ENCODE measurements at regions not wholly inside any gene's neighbourhood (a gene's known extent, or its start where the extent isn't known, plus 50 kb on each side); places are given as distances from the start of the nearest gene placed in this dataset.
"Not testable (repeated sequence)": the region's sequence is repeated elsewhere in the genome, so short reads cannot be mapped to it uniquely, and the experiment has no call there.

DNA sequence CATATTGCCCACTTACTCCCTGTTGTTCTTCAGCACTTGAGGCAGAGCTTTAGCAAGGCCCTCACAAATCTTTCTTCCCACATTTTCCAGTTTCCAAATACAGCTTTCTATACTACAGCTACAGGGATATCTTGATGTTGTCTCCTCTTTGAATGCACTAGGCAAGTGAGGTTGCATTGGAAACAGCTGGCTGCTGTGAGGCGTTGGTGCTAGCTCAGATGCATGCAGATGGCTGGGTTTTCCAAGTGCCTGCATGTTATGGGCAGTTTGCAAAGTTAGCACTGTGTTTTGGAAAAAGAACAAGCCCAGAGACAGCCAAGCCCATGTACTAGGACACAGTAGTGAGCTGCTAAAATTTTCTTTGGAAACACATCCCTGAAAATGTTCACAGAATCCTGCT, 315.1 kb upstream of the RASGEF1B start:
- TF ChIP-seq, protein P1, sequence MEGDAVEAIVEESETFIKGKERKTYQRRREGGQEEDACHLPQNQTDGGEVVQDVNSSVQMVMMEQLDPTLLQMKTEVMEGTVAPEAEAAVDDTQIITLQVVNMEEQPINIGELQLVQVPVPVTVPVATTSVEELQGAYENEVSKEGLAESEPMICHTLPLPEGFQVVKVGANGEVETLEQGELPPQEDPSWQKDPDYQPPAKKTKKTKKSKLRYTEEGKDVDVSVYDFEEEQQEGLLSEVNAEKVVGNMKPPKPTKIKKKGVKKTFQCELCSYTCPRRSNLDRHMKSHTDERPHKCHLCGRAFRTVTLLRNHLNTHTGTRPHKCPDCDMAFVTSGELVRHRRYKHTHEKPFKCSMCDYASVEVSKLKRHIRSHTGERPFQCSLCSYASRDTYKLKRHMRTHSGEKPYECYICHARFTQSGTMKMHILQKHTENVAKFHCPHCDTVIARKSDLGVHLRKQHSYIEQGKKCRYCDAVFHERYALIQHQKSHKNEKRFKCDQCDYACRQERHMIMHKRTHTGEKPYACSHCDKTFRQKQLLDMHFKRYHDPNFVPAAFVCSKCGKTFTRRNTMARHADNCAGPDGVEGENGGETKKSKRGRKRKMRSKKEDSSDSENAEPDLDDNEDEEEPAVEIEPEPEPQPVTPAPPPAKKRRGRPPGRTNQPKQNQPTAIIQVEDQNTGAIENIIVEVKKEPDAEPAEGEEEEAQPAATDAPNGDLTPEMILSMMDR (conservative IDR thresholded peaks at IDR 0.05), result no peak
- 0 out of 2 replicates have a peak overlapping the region, but pooled peaks have one; percentile 2 for H3K27ac ChIP-seq

DNA sequence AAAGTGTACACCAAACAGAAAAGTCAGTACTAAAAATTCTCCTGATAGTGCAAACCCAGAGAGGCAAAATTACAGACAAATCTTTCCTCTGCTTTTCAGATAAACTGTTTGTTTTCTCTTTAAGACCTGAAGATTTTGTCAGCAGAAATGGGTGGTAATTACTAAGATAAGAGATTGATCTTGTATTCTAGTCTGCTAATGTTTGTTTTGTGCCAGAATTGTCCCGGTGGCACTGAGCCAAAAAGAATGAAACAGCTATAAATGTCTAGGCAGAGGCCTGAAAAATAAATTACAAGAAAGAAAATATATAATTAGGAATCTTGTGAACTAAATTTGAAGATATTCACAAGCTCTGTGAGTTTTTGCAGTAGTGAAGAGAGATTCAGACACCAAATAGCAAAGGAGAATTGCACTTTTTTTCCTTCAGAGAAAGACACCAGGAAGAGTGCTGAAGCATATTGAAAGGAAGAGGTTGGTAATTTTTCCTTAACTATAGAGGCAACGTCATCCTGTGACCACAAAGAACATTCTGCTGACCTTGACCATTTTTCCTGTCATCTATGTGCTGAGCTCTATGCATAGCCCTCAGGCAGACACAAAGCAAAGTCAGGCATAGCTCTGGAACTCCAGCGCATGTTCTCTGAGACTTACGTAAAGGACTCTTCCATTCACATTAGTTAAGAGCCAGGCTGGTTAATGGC, 314.5 kb upstream of the RASGEF1B start:
- TF ChIP-seq, protein P1 (conservative IDR thresholded peaks at IDR 0.05), result no peak
- H3K27ac ChIP-seq, result peak overlapping the region; percentile 2; the same call in 1 of the 2 replicates

DNA sequence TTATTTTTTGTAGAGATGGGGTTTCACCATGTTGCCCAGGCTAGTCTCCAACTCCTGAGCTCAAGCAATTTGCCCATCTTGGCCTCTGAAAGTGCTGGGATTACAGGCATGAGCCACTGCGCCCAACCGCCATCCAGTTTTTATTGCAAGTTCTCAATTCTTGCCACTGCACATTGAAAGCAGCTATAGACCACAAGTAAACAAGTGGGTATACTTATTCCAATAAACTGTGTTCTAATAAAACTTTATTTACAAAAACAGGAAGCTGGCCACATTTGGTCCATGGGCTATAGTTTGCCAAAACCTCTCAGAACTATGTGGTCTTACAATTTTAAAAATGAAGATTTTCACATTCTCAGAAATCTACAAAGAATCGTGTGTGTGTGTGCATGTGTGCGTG, 313.6 kb upstream of the RASGEF1B start:
- no peak overlapping the region for H3K27ac ChIP-seq
- TF ChIP-seq, protein P1 (conservative IDR thresholded peaks at IDR 0.05), result no peak

DNA sequence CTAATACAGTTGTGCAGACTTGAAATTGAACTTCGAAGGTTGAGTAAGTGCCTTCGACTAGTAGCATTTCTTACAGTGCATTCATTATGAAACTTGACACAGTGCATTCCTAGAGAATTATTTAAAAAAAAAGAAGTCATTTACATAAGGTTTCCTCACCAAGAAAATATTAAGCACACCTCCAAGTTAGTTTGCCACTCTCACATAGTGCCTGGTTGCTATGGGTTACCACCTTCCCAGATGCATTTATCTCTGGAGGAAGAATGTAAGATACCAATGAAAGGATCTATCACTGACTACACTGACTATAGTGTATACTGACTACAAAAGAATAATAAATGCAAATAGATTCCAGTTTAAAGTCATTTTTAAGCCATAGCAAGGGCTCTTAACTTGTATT, 311.9 kb upstream of the RASGEF1B start:
- H3K27ac ChIP-seq, result no peak overlapping the region
- TF ChIP-seq, protein P1 (conservative IDR thresholded peaks at IDR 0.05), result no peak

DNA sequence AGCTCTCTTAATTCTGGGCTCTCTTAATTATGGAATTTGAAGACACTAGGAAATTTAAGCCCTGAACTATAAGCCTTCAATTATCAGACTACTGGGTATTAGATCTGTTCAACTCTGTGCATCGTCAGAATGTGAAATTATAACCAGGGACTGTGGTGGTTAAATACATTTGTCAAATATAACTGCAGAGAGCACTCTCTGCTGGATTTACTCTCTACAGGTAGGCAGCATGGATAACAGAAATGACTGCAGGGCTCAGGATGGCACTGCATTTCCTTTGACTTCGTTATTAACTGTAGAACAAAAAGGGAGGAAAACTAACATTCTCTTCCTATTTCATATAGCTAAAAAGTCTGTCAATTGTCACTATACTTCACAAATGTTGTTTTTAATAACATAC, 310.1 kb upstream of the RASGEF1B start:
- TF ChIP-seq, protein P1 (conservative IDR thresholded peaks at IDR 0.05), result no peak
- no peak overlapping the region for H3K27ac ChIP-seq

DNA sequence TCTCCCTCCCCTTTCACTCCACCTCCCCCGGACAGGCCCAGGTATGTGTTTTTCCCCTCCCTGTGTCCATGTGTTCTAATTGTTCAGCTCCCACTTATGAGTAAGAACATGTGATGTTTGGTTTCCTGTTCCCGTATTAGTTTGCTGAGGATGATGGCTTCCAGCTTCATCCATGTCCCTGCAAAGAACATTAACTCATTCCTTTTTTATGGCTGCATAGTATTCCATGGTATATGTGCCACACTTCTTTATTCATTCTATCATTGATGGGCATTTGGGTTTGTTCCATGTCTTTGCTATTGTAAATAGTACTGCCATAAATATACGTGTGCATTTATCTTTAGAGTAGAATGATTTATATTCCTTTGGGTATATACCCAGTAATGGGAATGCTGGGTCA, 306.0 kb upstream of the RASGEF1B start:
- not testable (repeated sequence) for H3K27ac ChIP-seq

DNA sequence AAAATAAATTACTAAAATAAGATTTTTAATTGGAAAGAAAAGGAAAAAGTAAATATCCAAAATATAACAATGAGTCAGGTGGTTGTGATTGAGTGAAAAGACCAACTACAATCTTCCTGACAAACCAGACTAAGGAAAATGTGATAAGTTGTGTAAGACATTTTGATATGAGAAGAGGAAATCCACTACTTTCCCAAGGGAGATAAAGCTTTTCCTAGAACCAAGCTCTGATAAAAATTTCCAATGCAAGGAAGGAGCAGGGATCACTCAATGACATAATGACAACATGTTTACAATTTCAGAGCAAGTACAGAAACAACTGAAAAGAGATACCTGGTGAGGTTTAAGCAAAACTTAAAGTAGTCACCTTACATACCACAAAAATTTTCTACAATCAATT, 305.1 kb upstream of the RASGEF1B start:
- no peak overlapping the region for H3K27ac ChIP-seq
- TF ChIP-seq, protein P1 (conservative IDR thresholded peaks at IDR 0.05), result no peak

DNA sequence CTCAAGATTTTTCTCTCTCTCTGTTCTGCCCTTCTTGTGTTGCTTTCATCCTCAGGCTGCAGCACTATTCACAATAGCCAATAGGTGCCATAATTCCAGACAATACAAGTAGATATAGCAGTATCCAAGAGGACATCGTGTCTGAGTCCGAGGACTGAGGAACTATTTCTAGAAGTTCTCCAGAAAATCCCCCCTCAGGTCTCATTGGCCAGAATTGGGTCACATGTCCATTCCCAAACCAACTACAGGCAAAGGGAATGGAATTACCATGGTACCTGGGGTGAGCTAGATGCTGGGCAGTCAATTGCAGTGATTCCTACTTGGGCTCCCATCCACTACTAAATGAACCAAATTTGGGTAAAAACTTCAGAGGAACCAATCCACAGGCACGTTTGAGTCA, 301.9 kb upstream of the RASGEF1B start:
- no peak overlapping the region for H3K27ac ChIP-seq
- TF ChIP-seq, protein P1 (conservative IDR thresholded peaks at IDR 0.05), result no peak

All from VCaP (cell line).